Activated CD8-positive, alpha-beta memory T cell treated with anti-CD3 and anti-CD28 coated beads, Interleukin-2, amount 50 U/mL, for 24 hours (primary cell): ENCODE measurements at regions not wholly inside any gene's neighbourhood (a gene's known extent, or its start where the extent isn't known, plus 50 kb on each side); places are given as distances from the start of the nearest gene placed in this dataset.
"Not testable (repeated sequence)": the region's sequence is repeated elsewhere in the genome, so short reads cannot be mapped to it uniquely, and the experiment has no call there.

Experiments
- DNase-seq: peaks from one replicate; pipeline ENCODE4 v3.0.0-alpha.2; 2020; ENCODE audit errors: extremely low read depth

DNA sequence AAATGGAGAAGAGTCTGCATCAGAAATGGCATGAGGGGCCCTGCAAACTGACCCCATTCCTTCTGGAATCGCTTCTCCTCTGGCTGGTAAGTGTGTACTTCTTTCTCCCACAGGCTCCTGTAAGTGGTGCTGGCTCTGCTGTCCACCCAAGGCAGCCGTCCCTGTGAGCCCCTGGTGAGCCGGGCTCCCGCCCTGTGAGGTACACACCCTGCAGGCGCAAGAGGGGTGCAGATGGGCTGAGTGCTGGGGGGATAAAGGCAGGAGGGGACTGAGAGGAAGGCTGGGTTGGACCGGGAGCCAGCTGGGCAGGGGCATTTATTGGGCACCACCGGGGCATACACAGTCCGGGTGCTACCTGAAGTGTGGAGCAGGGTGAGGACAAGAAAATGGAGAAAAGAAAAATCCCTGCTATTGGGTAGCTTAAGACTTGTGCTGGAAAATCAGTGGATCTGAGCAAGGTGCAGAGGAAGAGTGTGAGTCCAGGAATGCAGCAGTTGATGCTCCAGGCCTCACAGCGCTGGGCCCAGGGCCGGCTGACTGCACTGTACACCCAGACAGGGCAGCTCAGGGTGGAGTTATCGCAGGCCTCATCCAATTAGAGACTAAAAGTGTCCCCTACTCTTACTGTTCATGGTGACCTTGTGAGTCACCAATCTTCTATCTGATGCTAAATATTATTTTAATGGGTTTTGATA lies 455.1 kb upstream of the B3GAT1 start:
- no peak for DNase-seq

DNA sequence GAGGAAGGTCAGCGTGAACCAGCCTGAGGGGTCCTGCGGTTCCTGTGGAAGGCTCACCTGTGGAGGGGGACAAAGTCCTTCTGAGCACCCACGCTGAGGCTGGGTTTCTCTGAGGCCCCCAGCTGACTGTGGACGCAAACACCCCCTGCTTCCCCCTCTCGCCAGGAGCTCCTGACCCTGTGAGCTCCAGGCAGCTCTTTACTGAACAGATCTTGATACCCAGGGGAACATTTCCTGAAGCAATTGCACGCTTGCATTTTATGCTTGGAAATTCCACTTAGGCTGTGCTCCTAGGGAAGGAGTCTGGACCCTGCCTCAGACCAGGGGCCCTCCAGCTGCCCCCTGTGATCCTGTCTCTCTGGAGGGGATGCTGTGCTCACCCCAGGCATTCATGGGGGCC lies 454.2 kb upstream of the B3GAT1 start:
- DNase-seq = no peak

DNA sequence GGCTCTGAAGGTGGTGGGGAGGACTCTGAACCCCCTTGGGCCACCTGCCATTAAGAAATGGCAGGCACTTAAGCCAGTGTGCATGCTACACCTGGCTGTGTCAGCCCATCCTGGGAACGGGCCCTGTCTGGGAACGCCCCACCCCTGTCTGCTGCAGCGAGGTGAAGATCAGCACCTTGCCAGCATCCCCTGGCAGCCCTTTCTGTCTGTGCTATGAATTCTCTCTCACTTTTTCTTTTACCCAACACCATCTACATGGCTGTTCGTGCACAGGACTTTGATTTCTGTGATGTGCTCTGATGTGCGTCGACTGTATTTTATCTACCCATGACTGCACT lies 452.9 kb upstream of the B3GAT1 start:
- DNase-seq = no peak

DNA sequence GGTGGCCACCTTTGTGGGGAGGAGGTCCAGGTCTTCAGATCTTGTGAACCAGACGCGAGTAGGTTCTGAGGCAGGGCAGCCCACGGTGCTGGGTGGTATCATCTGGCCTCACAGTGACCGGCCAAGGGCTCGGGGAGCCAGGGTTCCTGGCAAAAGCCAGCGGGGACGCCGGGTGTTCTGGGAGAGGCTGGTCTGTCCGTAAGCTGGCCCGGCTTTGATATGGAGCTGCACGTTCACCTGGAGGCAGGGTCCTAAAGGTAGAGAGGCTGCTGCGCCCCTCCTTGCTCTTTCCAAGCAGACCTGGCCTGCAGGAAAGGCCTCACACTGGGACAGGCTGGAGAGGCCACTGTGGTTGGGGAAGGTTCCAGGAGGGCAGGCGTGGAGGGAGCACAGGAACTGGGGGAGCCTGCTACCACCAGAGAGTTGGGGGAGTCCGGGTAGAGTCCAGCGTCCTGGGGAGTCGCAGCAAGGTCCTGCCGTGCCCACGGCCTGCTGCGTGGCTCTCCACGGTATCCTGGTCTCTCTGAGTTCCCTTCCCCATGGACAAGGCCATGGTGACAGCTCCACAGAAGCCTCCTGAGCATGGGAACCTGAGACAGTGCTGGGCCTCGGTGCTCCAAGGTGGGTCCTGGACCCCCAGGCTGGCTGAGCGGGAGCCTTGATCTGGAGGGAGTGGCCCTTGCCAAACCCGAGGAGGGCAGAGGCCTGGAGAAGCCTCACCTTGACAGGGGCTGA lies 452.4 kb upstream of the B3GAT1 start:
- no peak for DNase-seq

DNA sequence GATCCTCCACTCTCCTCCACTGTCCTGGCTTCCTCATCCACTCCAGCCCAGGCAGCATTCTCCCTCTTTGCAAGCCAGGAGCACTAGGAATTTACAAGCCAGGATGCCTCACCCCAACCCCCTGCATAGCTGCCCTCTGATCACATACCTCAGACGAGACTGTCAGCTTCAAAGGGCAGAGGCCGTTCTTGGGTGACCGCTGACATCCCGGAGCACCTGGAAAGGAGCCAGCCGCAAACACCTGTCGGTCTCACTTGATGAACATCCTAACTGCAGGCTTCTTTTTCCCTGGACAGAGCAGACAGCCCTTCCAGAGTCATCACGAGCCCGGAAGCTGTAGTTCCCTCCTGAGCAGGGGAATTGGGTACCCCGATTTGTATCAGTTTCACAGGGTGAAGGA lies 451.3 kb upstream of the B3GAT1 start:
- no peak for DNase-seq

DNA sequence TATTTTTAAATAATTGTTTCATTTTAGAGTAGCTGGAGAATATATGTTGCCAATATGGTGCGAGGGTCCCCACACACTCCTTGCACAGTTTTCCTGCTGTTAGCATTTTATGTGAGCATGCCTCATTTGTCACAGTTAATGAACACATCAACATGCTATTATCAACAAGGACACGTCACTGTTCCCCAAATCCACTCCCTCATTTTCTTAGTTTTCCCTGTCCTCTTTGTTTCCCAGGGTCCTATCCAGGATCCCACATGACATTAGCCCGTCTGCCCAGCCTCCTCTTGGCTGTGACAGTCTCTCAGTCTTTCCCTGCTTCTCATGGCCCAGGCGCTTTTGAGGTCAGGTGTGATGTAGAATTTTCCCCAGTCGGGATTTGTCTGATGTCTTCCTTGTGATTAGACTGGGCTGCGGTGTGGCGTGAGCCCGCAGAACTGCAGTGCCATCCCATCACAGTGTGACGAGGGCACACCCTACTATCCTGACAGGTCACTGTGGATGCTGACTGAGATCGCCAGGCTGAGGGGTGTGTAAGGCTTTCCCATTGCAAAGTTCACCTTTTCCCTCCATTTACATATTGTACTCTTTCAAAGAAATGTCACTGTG lies 450.6 kb upstream of the B3GAT1 start:
- no peak for DNase-seq

DNA sequence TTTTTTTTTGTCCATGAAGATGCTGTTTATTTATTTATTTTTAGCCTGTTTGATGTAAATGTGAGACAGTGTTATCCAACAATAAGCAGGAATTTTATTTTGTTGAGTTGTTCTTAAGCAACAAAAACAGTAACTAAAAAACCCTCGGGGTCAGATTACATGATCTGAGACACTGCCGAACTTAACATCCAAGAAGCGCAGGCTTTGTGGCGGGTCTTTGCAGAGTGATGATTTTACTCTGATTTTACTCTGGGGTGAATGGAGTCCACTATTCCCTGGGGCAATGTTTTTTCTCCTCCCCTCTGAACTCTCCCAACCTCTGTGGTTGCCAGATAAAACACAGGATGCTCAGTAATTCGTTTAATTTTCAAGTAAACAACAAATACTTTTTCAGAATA lies 450.1 kb upstream of the B3GAT1 start:
- DNase-seq = no peak

DNA sequence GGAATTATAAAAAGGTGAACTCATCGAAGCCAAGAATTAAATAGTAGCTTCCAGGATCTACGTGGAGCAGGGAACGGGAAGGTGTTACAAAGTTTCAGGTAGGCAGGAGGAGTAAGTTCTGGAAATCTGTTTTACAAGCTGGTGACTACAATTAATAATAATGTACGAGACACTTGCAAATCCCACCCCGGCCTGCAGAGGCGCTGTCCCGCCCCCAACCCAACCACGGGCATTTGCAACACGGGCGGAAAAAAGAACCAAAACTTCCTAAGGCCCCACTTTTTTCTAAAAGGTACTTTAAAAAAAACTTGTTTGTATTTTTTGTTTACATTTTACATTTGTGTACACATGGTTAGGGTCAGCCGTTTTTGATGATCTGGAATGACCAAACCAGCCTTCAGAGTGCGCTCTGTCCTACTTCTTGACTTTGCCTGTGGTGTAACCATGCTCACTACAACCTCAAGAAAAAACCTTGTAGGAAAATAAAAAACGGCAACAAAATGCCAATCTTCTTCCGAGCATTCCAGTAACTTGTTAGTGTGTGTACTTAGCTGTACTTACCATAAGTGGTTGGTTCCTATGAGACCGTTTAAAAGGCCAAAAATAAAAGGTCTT lies 449.6 kb upstream of the B3GAT1 start:
- no peak for DNase-seq

DNA sequence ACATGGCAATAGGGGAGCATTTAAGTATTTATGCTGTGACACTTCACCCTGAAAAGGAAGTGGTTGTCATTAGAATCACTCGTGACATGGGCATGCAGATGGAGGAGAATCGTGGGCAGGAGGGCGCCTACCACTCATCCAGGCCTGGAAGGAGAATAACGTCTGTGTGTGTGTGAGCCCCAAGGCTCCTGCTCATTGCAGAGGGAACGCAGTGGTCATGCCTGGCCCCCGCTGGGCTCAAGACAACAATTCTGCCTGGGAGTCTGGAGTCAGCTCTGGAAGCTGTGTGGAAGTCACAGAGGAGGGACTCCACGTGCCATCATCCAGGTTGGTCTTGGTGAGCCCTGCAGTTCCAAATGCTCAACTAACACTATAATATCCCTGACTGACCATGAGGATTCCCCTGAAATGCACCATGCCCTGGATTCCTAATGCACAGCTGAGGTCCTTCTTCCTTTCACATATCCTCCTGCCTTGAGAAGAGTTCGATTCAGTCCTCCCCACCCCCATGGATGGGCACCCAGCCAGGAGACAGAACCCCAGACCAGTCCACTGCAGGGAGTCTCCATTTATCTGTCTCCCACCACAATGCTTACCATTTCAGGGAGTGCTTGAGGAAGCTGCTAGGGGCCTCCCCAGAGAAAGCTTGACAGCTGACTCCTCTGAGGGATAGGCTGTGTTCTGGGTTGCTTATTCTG lies 446.9 kb upstream of the B3GAT1 start:
- DNase-seq = no peak

DNA sequence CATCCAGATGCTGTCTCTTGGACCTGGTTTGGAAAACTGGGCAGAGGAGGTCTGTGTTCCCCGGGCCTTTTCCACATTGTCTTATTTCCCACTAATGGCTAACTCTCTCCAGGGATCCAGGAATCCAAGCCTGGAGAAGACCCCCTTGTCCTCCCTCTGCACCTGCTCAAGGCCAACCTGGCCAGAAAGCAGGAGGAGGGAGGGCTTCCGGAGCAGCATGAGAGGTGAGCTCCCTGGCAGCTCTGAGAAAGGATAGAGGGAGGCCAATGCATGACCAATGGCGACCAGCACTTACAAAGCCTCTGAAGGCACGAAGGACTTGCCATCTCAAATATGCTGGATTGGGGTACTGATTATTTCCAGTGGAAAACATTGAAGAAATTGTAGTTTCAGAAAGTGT lies 445.0 kb upstream of the B3GAT1 start:
- no peak for DNase-seq

DNA sequence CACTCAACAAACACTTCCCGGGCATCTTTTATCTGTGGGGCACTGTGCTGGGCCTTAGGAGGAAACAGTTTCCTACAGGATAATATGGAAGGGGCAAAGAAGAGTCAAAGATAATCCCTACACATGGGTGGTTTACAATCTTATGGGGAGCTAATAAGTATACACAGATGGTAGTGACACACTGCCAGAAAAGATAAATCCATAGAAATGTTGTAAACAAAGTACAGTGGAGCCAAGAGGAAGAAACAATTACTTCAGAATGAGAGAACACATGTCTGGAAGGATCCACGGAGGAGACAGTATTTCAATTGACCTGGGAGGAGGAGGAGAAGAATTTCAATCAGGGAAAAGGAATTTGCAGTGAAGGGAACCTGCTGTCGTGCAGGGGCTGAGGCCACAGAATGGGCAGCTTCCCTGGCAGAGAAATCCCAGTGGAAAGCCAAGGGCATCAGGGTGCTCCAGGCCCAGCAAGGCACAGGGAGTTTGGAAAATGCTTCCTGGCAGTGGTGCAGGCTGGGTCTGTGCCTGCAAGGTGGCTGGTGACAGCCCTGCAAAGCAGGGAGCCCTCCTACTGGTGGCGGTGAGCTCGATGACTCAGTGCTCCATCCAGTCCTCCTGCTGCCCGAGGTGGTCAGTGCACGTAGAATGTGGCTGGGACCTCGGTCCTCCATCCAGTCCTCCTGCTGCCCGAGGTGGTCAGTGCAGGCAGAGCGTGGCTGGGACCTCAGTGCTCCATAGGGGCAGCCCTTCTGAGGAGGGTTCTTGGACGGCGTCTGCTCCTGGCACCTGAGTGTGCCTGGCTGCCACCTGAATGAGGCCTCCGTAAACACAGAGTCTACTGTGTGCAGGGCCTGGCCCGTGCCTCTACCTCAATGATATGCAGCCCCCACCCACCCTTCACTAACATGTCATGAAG lies 444.3 kb upstream of the B3GAT1 start:
- DNase-seq = no peak

DNA sequence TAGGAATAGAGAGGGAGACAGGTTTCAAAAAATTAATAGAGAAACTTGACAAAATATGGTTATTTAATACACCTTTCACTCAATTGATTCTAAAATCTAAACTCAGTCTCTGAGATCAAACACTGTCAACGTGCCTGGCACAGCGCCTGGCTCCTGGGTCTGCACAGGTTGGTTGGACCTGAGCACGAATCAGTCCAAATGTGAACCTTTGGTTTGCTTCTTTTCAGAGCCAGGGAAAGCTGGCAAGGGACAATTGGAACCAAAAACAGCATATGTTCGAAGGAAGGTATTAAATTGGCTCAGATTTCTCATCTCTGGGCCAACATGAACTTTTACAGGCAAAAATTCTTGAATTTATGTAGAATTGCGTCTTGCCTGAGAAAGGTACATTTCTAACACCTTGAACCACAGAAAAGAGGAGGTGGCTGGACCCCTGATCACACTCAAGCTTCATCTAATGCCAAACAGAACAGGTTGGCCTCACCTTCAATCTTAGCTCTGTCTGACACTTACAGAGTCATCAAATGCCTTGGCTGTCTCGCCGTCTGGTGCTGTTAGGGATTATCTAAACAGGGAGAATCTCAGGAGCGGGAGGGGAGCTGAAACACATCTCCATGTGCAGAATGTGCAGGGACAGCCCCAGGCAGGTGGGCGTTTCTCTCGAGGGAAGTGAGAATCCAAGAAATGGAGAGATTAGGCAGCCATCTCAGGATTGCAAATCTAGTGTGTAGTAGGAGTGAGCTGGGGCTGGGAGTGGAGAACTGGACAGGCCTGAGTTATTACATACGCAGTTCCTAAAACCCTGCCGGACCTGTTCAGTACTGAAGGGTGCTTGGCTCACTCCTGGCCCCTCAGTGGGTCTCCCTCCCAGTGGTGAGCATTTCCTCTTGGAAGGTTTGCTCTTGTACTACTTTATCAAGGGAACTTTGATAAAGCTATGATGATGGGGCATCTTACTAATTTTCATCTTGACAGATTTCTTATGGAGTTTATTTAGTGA lies 442.2 kb upstream of the B3GAT1 start:
- DNase-seq = no peak

DNA sequence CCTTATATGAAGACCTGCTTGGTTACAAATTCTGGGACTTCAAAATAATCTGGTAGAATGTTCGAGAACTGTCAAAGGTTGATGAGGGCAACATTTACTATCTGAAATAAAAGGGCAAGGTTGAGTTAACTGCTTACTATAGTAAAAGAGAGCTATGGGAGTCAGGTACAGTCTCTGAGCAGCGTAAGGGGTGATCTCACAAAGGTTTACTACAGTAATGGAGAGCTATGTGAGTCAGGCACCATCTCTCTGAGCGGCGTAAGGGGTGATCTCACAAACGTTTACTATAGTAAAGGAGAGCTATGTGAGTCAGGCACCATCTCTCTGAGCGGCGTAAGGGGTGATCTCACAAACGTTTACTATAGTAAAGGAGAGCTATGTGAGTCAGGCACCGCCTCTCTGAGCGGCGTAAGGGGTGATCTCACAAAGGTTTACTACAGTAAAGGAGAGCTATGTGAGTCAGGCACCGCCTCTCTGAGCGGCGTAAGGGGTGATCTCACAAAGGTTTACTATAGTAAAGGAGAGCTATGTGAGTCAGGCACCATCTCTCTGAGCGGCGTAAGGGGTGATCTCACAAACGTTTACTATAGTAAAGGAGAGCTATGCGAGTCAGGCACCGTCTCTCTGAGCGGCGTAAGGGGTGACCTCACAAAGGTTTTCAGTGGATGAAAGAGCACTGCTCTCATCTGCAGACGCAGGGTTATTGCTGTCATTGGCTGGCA lies 439.6 kb upstream of the B3GAT1 start:
- not testable (repeated sequence) for DNase-seq

DNA sequence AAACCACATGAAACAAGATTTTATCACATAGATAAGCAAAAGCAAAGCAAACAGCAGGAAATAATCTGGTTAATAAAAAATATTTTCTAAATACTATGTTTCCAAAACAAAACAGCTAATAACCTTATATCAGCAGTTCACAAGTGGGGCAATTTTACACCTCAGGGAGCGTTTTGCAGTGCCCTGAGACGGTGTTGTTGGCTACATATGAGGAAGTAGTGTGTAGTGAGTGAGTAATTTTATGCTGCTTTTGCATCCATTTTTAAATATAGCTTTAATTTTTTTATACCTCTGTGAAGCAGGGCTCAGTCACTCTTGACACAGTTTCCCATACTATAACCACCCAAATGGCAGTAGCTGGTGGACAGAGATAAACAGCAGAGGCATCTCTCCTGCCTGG lies 438.5 kb upstream of the B3GAT1 start:
- DNase-seq = no peak

DNA sequence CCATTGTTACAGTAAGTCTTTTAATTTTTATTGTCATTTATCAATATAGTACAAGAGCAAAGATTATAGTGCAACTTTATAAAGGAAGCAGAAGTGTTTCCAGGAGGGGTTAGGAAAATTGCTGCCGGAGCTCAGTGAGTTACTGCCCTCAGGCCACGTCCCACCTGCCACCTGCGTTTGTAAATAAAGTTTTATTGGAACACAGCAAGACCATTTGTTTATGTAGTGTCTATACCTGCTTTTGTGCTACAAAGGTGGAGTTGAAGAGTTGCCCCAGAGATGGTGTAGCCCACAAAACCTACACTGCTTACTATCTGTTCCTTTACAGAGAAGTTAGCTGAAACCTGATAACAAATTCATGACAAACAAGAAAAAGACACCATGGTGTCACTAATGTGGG lies 437.8 kb upstream of the B3GAT1 start:
- DNase-seq = no peak

DNA sequence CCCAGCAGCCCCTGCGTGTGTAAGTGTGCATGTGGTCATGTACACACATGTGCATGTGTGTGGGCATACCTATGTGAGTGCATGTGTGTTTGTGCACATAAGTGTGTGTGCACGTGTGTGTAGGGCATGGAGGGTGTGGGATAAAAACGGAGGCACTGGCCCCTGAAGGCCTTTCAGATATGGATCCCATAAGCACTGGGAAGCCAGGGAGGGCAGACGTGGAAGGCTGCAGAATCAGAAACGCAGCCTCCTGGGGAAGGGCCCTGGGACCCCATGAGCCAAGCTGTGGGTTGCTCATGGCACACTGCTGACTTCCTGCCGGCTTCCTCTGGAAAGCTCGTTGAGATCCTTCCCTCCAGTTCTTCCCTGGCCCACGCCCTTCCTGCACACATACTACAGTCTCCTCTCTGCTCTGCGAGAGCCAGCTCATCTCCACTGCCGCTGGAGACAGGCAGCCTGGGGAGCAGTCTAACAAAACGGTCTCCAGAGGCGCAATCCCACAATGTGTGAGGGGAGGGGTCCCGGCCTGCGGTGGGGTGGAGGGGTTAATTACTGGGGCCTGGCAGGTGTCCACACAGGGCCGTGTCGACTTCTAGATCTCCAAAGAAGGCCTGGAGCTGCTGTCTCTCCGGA lies 435.2 kb upstream of the B3GAT1 start:
- DNase-seq = no peak

DNA sequence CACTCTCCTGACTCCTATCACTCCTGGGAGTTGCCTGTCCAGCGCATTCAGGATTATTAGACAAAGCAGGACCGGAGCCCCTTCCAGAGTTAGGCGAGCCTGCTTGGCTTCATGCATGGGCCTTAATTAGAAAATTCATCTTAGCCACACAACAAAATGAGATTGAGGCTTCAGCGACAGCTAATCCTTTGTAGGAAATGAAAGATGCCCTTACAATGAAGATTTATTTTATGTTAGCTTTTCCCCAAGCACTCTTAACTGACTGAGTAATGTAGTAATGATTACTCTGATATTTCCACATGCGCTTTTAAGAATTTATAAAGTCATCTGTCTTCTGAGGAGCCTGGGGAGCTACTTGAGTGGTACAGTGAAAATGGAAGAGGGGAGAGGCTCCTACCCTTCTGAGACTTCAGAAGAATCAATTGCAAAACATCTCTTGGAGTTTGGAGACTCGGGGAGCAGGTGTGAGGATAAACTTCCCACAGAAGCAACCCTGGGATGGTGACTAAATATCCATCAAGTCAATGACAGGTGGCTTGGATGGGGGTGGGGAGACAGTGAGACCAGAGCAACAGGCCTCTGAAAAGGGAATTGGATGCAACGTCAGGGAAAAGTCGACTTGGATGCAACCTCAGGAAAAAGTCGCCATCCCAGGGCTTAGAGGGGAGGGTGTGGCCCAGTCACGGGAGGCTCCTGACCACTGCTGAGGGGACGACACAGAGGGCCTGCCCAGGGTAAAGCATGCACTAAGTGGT lies 434.5 kb upstream of the B3GAT1 start:
- no peak for DNase-seq
